ENCODE measurements at regions not wholly inside any gene's neighbourhood (a gene's known extent, or its start where the extent isn't known, plus 50 kb on each side); places are given as distances from the start of the nearest gene placed in this dataset.

DNA sequence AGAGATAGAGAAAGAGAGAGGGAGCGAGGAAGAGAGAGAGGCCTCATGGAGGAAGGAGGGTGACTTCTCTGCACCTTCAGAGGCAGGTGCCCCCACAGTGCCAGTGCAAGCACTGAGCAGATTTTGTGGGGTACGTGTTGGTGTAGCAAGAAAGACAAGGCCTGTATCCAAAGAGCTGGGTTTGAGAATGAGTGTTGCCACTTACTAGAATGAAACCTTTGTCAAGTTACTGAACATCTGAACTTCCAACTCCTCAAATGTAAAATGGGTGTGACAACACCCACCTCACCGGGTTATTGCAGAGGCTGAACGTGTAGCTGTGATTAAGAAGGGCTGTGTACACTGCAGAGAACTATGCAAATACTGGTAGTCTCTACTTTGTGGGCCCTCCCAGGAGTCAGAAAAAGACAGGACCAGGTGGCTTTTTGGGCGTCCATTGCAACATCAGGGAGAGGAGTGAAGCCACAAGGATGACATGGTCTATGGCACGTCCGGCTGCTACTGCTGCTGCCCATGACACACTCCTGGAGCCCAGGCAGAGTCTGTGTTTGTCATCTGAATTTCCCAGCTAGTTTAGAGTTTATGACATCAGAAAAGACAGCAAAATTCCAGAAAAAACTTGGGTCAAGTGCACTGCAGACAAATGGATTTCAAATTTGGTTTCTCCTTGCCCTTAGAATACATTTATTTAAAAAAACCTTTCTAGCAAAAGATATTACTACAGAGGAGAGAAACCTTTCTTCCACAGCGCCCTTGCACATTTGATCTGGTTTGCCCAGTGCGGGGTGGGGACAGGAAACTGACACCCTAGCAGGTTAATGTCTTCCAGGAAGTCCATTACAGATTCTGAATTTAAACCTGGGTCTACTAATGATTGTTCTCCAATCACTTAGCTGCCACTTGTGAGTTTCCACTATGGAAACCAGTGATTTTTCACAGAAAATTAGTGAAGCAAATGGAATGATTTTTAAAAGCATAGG lies 54.0 kb upstream of the ATP12A start:
- H3K27ac ChIP-seq (ENCODE audit: low read depth in 1 of 2, low read length in 1 of 2) = no peak overlapping the region
- H3K4me1 ChIP-seq (ENCODE audit: control insufficient read depth in 5 of 5, insufficient read depth in 5 of 5, low read length in 5 of 5) = peaks cover 0 to 12% (median 6%) of the 10 kb centered on the region in 5 donors
- TF ChIP-seq, protein P1, sequence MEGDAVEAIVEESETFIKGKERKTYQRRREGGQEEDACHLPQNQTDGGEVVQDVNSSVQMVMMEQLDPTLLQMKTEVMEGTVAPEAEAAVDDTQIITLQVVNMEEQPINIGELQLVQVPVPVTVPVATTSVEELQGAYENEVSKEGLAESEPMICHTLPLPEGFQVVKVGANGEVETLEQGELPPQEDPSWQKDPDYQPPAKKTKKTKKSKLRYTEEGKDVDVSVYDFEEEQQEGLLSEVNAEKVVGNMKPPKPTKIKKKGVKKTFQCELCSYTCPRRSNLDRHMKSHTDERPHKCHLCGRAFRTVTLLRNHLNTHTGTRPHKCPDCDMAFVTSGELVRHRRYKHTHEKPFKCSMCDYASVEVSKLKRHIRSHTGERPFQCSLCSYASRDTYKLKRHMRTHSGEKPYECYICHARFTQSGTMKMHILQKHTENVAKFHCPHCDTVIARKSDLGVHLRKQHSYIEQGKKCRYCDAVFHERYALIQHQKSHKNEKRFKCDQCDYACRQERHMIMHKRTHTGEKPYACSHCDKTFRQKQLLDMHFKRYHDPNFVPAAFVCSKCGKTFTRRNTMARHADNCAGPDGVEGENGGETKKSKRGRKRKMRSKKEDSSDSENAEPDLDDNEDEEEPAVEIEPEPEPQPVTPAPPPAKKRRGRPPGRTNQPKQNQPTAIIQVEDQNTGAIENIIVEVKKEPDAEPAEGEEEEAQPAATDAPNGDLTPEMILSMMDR (IDR thresholded peaks at IDR 0.05; ENCODE audit: control extremely low read depth, extremely low read depth) = no peak
- DNase-seq (no peak), ATAC-seq (ENCODE audit: insufficient read depth, low FRiP score) (no peak)
- H3K9ac ChIP-seq (ENCODE audit: insufficient read depth in 1 of 2, low read length in 2 of 2) = no peak overlapping the region
- H3K36me3 ChIP-seq (ENCODE audit: control insufficient read depth in 4 of 4, insufficient read depth in 4 of 4, low read length in 4 of 4) = no peaks in the 10 kb centered on the region
- no peak overlapping the region for H3K4me3 ChIP-seq
- 76 to 79% methylated on average over 9 of the region's 9 CpGs for WGBS, 2 donors
- H3K9me3 ChIP-seq (ENCODE audit: control insufficient read depth in 4 of 4, insufficient read depth in 3 of 4, low read length in 3 of 4) = no peaks in the 10 kb centered on the region
- H3K27me3 ChIP-seq (ENCODE audit: control insufficient read depth in 3 of 3, insufficient read depth in 3 of 3, low read length in 2 of 3) = no peaks in the 10 kb centered on the region

DNA sequence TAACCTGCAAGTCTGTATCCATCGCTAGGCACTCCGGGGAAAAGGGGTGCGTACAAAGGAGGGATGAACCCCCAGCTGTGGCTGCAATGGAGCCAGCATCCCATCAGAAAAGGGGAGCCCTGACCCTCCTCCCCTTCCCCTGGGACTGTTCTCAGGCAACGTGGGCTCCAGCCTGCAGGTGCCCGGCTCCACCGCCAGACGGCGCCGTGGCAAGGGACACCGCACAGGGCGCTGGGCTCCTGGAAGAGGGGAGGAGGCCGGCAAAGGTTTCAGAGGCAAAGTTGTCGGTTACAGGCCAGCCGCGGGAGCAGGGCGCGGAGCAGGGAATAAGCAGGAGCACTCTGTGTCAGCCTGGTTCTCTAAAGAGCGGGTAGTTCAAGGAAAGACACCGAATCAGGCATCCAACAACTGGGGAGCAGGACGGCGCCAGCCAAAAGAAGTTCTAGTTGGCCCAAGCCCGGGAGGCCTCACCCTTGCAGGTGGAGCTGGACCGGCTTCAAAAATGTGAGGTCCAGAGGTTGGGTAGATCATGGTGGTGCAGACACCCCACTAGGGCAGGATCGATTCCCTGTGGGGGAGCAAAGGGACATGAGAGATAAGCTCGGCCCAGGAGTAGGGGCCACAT lies 53.0 kb upstream of the ATP12A start:
- peaks cover 0 to 12% (median 6%) of the 10 kb centered on the region in 5 donors for H3K4me1 ChIP-seq (ENCODE audit: control insufficient read depth in 5 of 5, insufficient read depth in 5 of 5, low read length in 5 of 5)
- WGBS, 2 donors = 73 to 82% methylated on average over 25 of the region's 25 CpGs
- ATAC-seq (ENCODE audit: insufficient read depth, low FRiP score) (no peak), DNase-seq (peak in 1 of 3 donors; percentile 46)
- H3K36me3 ChIP-seq (ENCODE audit: control insufficient read depth in 4 of 4, insufficient read depth in 4 of 4, low read length in 4 of 4) = no peaks in the 10 kb centered on the region
- H3K9ac ChIP-seq (ENCODE audit: insufficient read depth in 1 of 2, low read length in 2 of 2) = no peak overlapping the region
- TF ChIP-seq, protein P1 (IDR thresholded peaks at IDR 0.05; ENCODE audit: control extremely low read depth, extremely low read depth) = no peak
- H3K9me3 ChIP-seq (ENCODE audit: control insufficient read depth in 4 of 4, insufficient read depth in 3 of 4, low read length in 3 of 4) = no peaks in the 10 kb centered on the region
- H3K27me3 ChIP-seq (ENCODE audit: control insufficient read depth in 3 of 3, insufficient read depth in 3 of 3, low read length in 2 of 3) = no peaks in the 10 kb centered on the region
- no peak overlapping the region for H3K27ac ChIP-seq (ENCODE audit: low read depth in 1 of 2, low read length in 1 of 2)
- H3K4me3 ChIP-seq = no peak overlapping the region

DNA sequence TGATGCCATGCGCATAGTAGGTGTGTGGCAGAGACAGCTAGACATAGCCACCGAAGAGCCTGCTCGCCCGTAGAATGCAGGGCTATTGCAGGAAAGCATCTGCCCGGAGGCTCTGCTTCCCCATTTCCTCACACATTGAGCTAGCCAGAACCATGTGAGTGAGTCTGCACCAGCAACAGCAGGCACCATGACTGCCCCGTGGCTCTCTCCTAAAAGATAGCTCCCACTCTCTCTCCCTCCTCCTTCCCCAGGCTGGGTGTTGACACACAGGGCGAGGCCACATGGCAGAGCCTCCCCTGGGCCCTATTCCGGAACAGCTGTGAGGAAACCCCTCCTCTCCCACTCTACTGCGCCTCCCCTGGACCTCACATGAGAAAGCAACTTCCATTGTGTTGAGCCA lies 52.3 kb upstream of the ATP12A start:
- no peaks in the 10 kb centered on the region for H3K27me3 ChIP-seq (ENCODE audit: control insufficient read depth in 3 of 3, insufficient read depth in 3 of 3, low read length in 2 of 3)
- peaks cover 0 to 12% (median 6%) of the 10 kb centered on the region in 5 donors for H3K4me1 ChIP-seq (ENCODE audit: control insufficient read depth in 5 of 5, insufficient read depth in 5 of 5, low read length in 5 of 5)
- no peak overlapping the region for H3K27ac ChIP-seq (ENCODE audit: low read depth in 1 of 2, low read length in 1 of 2)
- ATAC-seq (ENCODE audit: insufficient read depth, low FRiP score) (no peak), DNase-seq (no peak)
- no peaks in the 10 kb centered on the region for H3K36me3 ChIP-seq (ENCODE audit: control insufficient read depth in 4 of 4, insufficient read depth in 4 of 4, low read length in 4 of 4)
- no peaks in the 10 kb centered on the region for H3K9me3 ChIP-seq (ENCODE audit: control insufficient read depth in 4 of 4, insufficient read depth in 3 of 4, low read length in 3 of 4)
- TF ChIP-seq, protein P1 (IDR thresholded peaks at IDR 0.05; ENCODE audit: control extremely low read depth, extremely low read depth) = no peak
- 61 to 70% methylated on average over 9 of the region's 9 CpGs for WGBS, 2 donors
- H3K9ac ChIP-seq (ENCODE audit: insufficient read depth in 1 of 2, low read length in 2 of 2) = no peak overlapping the region
- H3K4me3 ChIP-seq = no peak overlapping the region

All from lung (tissue), 11 donors.